ENCODE measurements at regions not wholly inside any gene's neighbourhood (a gene's known extent, or its start where the extent isn't known, plus 50 kb on each side); places are given as distances from the start of the nearest gene placed in this dataset.

DNA sequence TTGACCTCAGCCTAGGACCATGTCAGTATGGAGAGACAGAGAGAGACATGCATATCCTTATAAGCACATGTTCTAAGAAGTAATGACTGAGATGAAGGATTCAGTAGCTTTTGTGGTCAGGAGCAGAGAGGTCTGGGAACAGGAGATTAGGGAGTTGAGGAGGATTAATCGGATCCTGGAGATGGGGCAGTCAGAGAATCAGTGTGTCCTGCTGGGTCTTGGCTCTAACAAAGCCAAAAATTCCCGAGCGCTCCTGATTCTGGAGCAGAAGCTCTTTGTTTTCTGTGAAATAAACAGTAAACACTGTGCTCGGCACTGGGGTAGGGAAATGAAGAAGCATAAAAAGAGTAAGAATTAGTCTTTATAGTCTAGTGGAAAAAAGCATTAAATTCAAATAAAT is 520.0 kb upstream of the CLINT1 start:
- Histone ChIP-seq H2AFZ (ENCODE audit: low read length) (no peak overlapping the region), H3K27ac (ENCODE audit: low read depth, low read length, poor library complexity, severe bottlenecking) (no peak overlapping the region), H3K9me3 (ENCODE audit: low read length) (no peaks in the 10 kb centered on the region), H3F3A (ENCODE audit: insufficient read depth, low read length) (no peaks in the 10 kb centered on the region), H3K4me3 (ENCODE audit: low read depth, low read length, poor library complexity, severe bottlenecking) (no peak overlapping the region), H3K4me1 (ENCODE audit: insufficient read depth, low read length, severe bottlenecking) (no peaks in the 10 kb centered on the region), H4K20me1 (ENCODE audit: insufficient read depth, low read length) (no peaks in the 10 kb centered on the region), H3K4me2 (ENCODE audit: low read length) (no peak overlapping the region), H3K9ac (ENCODE audit: low read length) (no peak overlapping the region), H3K9me2 (ENCODE audit: low read depth, low read length) (no peaks in the 10 kb centered on the region), H3K36me3 (ENCODE audit: insufficient read depth, low read length) (no peaks in the 10 kb centered on the region), H3K27me3 (ENCODE audit: insufficient read depth, low read length) (no peaks in the 10 kb centered on the region), H3K79me2 (ENCODE audit: insufficient read depth, low read length) (no peaks in the 10 kb centered on the region)
- TF ChIP-seq EZH2 (IDR thresholded peaks at IDR 0.05; ENCODE audit: borderline replicate concordance, low read length), result no peak
- TF ChIP-seq, protein P1, sequence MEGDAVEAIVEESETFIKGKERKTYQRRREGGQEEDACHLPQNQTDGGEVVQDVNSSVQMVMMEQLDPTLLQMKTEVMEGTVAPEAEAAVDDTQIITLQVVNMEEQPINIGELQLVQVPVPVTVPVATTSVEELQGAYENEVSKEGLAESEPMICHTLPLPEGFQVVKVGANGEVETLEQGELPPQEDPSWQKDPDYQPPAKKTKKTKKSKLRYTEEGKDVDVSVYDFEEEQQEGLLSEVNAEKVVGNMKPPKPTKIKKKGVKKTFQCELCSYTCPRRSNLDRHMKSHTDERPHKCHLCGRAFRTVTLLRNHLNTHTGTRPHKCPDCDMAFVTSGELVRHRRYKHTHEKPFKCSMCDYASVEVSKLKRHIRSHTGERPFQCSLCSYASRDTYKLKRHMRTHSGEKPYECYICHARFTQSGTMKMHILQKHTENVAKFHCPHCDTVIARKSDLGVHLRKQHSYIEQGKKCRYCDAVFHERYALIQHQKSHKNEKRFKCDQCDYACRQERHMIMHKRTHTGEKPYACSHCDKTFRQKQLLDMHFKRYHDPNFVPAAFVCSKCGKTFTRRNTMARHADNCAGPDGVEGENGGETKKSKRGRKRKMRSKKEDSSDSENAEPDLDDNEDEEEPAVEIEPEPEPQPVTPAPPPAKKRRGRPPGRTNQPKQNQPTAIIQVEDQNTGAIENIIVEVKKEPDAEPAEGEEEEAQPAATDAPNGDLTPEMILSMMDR (IDR thresholded peaks at IDR 0.05; ENCODE audit: low read length), result no peak

DNA sequence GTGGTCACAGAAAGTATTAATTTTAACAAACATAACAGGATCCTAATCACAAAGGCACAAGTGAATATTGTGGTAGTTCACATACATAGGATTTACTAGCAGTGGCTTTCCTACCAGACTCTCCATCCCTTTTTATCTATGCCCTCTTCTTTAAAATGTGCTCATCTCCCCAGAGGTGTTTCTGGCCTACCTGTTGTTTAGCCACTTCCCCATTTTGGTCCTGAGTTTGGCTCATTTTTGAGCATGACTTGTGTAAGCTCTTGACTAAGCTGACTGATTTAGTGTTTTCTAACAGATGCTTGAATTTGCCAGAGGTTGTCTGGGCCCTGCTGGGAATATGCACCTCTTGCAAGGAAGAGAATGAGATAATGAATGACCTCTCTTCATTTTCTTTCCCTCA is 517.7 kb upstream of the CLINT1 start:
- Histone ChIP-seq H3K9me2 (ENCODE audit: low read depth, low read length) (no peaks in the 10 kb centered on the region), H3K4me2 (ENCODE audit: low read length) (no peak overlapping the region), H3K36me3 (ENCODE audit: insufficient read depth, low read length) (no peaks in the 10 kb centered on the region), H3F3A (ENCODE audit: insufficient read depth, low read length) (no peaks in the 10 kb centered on the region), H3K9me3 (ENCODE audit: low read length) (no peaks in the 10 kb centered on the region), H3K4me3 (ENCODE audit: low read depth, low read length, poor library complexity, severe bottlenecking) (no peak overlapping the region), H3K27ac (ENCODE audit: low read depth, low read length, poor library complexity, severe bottlenecking) (no peak overlapping the region), H2AFZ (ENCODE audit: low read length) (no peak overlapping the region), H4K20me1 (ENCODE audit: insufficient read depth, low read length) (no peaks in the 10 kb centered on the region), H3K4me1 (ENCODE audit: insufficient read depth, low read length, severe bottlenecking) (no peaks in the 10 kb centered on the region), H3K27me3 (ENCODE audit: insufficient read depth, low read length) (no peaks in the 10 kb centered on the region), H3K9ac (ENCODE audit: low read length) (no peak overlapping the region), H3K79me2 (ENCODE audit: insufficient read depth, low read length) (no peaks in the 10 kb centered on the region)
- TF ChIP-seq, protein P1 (IDR thresholded peaks at IDR 0.05; ENCODE audit: low read length), result no peak
- TF ChIP-seq EZH2 (IDR thresholded peaks at IDR 0.05; ENCODE audit: borderline replicate concordance, low read length), result no peak

DNA sequence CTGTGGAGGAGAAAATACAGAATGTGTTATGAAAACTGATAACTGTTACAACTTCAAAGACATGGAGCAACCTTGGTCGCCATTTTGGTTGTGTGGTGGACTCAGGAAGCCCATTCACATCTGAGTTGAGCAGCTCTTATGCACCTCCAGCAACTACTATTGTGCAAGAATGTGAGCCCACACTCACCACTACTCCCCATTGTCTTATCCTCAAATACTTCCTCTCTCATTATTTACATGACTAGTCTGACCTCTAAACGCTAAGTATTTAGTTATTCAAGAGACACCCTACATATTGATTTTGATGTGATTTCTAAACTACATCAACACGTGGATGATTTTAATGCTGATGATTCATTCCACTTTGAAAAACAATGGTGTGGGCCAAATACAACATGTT is 516.6 kb upstream of the CLINT1 start:
- H3K4me1 ChIP-seq (ENCODE audit: insufficient read depth, low read length, severe bottlenecking), result no peaks in the 10 kb centered on the region
- H3K9ac ChIP-seq (ENCODE audit: low read length), result no peak overlapping the region
- no peak overlapping the region for H2AFZ ChIP-seq (ENCODE audit: low read length)
- H3K27ac ChIP-seq (ENCODE audit: low read depth, low read length, poor library complexity, severe bottlenecking), result no peak overlapping the region
- no peaks in the 10 kb centered on the region for H3K36me3 ChIP-seq (ENCODE audit: insufficient read depth, low read length)
- H3K4me2 ChIP-seq (ENCODE audit: low read length), result no peak overlapping the region
- H4K20me1 ChIP-seq (ENCODE audit: insufficient read depth, low read length), result no peaks in the 10 kb centered on the region
- no peaks in the 10 kb centered on the region for H3K9me2 ChIP-seq (ENCODE audit: low read depth, low read length)
- no peak overlapping the region for H3K4me3 ChIP-seq (ENCODE audit: low read depth, low read length, poor library complexity, severe bottlenecking)
- no peak for TF ChIP-seq EZH2 (IDR thresholded peaks at IDR 0.05; ENCODE audit: borderline replicate concordance, low read length)
- TF ChIP-seq, protein P1 (IDR thresholded peaks at IDR 0.05; ENCODE audit: low read length), result no peak
- no peaks in the 10 kb centered on the region for H3K79me2 ChIP-seq (ENCODE audit: insufficient read depth, low read length)
- no peaks in the 10 kb centered on the region for H3K9me3 ChIP-seq (ENCODE audit: low read length)
- no peaks in the 10 kb centered on the region for H3F3A ChIP-seq (ENCODE audit: insufficient read depth, low read length)
- no peaks in the 10 kb centered on the region for H3K27me3 ChIP-seq (ENCODE audit: insufficient read depth, low read length)
